ENCODE measurements at regions not wholly inside any gene's neighbourhood (a gene's known extent, or its start where the extent isn't known, plus 50 kb on each side); places are given as distances from the start of the nearest gene placed in this dataset.
"Not testable (repeated sequence)": the region's sequence is repeated elsewhere in the genome, so short reads cannot be mapped to it uniquely, and the experiment has no call there.

DNA sequence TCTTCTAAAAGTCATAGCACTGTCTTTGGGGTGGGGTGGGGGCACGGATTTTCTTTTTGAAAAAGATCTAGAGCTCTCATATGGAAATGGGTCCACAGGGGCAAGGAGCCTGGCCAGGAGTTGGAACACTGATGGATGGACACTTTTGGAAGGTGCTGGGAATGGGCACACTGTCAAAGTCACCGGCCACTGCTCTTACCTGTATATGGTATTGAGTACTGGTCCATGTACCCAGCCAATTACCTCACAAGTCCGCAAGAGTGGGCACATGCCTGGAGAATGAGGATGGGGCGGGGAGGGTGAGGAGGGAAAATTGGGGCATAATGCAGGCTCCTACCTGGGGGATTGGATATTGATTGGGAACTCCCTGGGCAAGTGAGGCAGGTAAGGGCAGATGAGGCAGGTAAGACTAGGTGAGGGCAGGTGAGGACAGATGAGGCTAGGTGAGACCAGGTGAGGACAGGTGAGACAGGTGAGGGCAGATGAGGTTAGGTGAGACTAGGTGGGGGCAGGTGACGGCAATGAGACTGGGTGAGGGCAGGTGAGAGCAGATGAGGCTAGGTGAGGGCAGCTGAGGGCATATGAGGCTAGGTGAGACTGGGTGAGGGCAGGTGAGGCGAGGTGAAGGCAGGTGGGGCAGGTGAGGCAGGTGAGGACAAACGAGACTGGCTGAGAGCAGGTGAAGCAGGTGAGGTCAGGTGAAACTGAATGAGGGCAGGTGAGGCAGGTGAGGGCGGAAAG, 167.9 kb downstream of the NRN1 start:
- peaks cover 7% of the 10 kb centered on the region for H3K4me1 Mint-ChIP-seq (ENCODE audit: unreplicated experiment)
- H3K27ac Mint-ChIP-seq, result no peak overlapping the region
- no peaks in the 10 kb centered on the region for H3K36me3 Mint-ChIP-seq
- no peak overlapping the region for H3K4me3 Mint-ChIP-seq
- no peaks in the 10 kb centered on the region for H3K9me3 Mint-ChIP-seq
- peaks cover 34% of the 10 kb centered on the region for H3K27me3 Mint-ChIP-seq
- no peak for TF ChIP-seq CTCF (conservative IDR thresholded peaks at IDR 0.05)
- DNase-seq (ENCODE audit: extremely low spot score, unreplicated experiment), result no peak

DNA sequence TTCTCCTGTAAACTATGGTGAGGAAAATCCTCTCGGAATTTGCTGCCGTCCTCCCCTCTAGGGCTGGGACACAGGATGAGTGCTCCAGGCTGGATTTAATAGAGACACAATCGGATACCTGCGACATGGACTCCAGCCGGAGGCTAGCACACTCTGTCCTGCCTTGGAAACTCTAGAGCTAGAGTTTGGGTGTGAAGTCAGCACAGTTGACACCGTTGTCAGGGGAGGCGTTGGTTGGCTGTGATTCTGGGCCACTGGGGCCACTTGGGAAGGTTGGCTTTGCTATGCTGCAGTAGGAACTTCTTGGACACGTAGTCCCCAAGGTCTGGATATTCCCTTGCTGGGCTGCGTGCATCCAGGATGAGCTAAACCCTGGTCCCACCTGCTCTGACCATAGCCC, 169.4 kb downstream of the NRN1 start:
- Mint-ChIP-seq H3K4me3 (no peak overlapping the region), H3K27me3 (peaks cover 25% of the 10 kb centered on the region), H3K9me3 (no peaks in the 10 kb centered on the region), H3K4me1 (ENCODE audit: unreplicated experiment) (peaks cover 9% of the 10 kb centered on the region), H3K27ac (no peak overlapping the region), H3K36me3 (no peaks in the 10 kb centered on the region)
- TF ChIP-seq CTCF (conservative IDR thresholded peaks at IDR 0.05), result no peak
- no peak for DNase-seq (ENCODE audit: extremely low spot score, unreplicated experiment)

DNA sequence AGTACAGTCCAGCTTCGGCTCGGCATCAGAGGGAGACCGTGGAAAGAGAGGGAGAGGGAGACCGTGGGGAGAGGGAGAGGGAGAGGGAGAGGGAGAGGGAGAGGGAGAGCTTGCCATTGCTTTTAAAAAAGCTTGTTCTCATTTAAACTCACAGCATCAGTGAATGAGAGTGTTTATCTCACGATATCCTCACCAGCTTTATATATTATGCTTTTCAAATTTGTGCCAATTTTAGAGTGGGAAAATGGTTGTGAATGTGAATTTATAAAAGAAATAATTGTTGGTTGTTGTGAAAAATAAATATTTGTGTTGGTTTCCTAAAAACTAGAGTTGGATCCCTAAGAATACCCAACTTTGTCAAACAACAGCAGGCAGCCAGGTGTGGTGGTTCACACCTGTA, 170.1 kb downstream of the NRN1 start:
- H3K27ac Mint-ChIP-seq; H3K4me1 Mint-ChIP-seq (ENCODE audit: unreplicated experiment); H3K36me3 Mint-ChIP-seq; H3K9me3 Mint-ChIP-seq; H3K4me3 Mint-ChIP-seq; DNase-seq (ENCODE audit: extremely low spot score, unreplicated experiment): not testable (repeated sequence)
- H3K27me3 Mint-ChIP-seq, result peaks cover 21% of the 10 kb centered on the region

DNA sequence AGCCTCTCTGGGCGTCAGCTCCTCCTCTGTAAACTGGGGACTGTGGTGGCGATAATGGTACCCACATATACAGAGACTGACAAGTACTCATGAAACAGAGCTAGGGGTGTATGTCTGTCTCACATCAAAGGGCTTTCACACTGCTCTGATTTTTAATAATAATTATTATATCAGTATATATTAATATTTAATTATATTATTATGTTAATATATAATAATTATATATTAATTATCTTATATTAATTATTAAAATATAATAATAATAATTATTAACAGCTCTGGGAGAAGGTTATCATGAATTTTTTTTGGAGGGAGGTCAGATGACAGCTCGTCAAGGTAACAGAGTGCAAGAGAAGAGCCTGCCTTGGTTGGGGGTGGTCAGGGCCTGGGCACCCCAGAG, 173.6 kb downstream of the NRN1 start:
- Mint-ChIP-seq H3K36me3 (no peaks in the 10 kb centered on the region), H3K27ac (no peak overlapping the region), H3K4me3 (no peak overlapping the region), H3K9me3 (no peaks in the 10 kb centered on the region), H3K4me1 (ENCODE audit: unreplicated experiment) (peaks cover 9% of the 10 kb centered on the region), H3K27me3 (peaks cover 8% of the 10 kb centered on the region)
- TF ChIP-seq CTCF (conservative IDR thresholded peaks at IDR 0.05), result no peak
- no peak for DNase-seq (ENCODE audit: extremely low spot score, unreplicated experiment)

GRCh38 chr6:5832668-5833067, 174.1 kb downstream of the NRN1 start:
- no peak overlapping the region for H3K4me3 Mint-ChIP-seq
- peaks cover 8% of the 10 kb centered on the region for H3K27me3 Mint-ChIP-seq
- TF ChIP-seq CTCF (conservative IDR thresholded peaks at IDR 0.05), result no peak
- no peaks in the 10 kb centered on the region for H3K36me3 Mint-ChIP-seq
- no peak for DNase-seq (ENCODE audit: extremely low spot score, unreplicated experiment)
- H3K9me3 Mint-ChIP-seq, result no peaks in the 10 kb centered on the region
- peaks cover 12% of the 10 kb centered on the region for H3K4me1 Mint-ChIP-seq (ENCODE audit: unreplicated experiment)
- H3K27ac Mint-ChIP-seq, result no peak overlapping the region

DNA sequence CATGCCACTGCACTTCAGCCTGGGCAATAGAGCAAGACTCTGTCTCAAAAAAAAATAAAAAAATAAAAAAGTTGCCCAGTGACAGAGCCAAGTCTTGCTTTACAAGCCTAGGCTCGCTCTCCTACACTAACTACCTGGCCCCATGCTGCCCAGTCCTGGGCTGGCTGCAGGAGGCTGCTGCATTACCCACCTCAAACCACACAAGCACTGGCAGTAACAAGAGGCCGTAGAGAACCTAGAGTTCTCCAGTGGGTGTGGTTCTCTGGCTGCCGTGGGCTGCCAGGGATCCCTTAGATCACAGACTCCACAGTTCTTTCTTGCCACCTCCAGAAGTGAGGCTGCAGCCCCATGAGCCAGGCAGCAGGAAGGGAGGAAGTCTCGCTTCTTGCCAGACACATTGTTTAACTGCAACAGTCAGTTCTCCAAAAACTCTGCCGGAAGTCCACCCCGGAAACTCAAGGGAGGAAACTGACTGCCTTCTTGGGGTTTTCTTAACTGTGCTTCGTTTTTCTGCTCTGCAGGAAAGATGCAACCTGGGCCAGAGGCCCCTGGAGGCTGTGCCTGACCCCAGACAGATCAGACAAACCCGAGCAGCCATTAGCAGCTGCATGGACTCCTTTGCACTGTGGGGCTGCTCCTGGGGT, 175.4 kb downstream of the NRN1 start:
- H3K9me3 Mint-ChIP-seq; H3K4me3 Mint-ChIP-seq; DNase-seq (ENCODE audit: extremely low spot score, unreplicated experiment); H3K36me3 Mint-ChIP-seq; H3K27me3 Mint-ChIP-seq; H3K27ac Mint-ChIP-seq: not testable (repeated sequence)
- peaks cover 19% of the 10 kb centered on the region for H3K4me1 Mint-ChIP-seq (ENCODE audit: unreplicated experiment)

All from type B pancreatic cell (in vitro differentiated cells).